Activated naive CD4-positive, alpha-beta T cell treated with anti-CD3 and anti-CD28 coated beads, Interleukin-2, amount 50 U/mL, for 16 hours (primary cell): ENCODE measurements at regions not wholly inside any gene's neighbourhood (a gene's known extent, or its start where the extent isn't known, plus 50 kb on each side); places are given as distances from the start of the nearest gene placed in this dataset.

Source experiments
- DNase-seq: peaks from one replicate; pipeline ENCODE4 v3.0.0-alpha.2; 2020

GRCh38 chr5:165805756-165806155 lies 2300.3 kb downstream of the MAT2B start:
- no peak for DNase-seq

- no peak for DNase-seq
Observed at GRCh38 chr5:165808335-165808734, 2302.9 kb downstream of the MAT2B start.

- DNase-seq, result no peak
Observed at GRCh38 chr5:165809914-165810313, 2304.5 kb downstream of the MAT2B start.

- no peak for DNase-seq
Observed at GRCh38 chr5:165829504-165829903, 2324.1 kb downstream of the MAT2B start.

- DNase-seq, result no peak
Observed at GRCh38 chr5:165834891-165835290, 2329.5 kb downstream of the MAT2B start.

GRCh38 chr5:165836046-165836445 lies 2330.6 kb downstream of the MAT2B start:
- DNase-seq, result no peak

GRCh38 chr5:165837286-165837685 lies 2331.9 kb downstream of the MAT2B start:
- no peak for DNase-seq

GRCh38 chr5:165844571-165844970 lies 2339.2 kb downstream of the MAT2B start:
- DNase-seq, result no peak

- DNase-seq, result no peak
Observed at GRCh38 chr5:165858118-165858517, 2352.7 kb downstream of the MAT2B start.

GRCh38 chr5:165859251-165859650 lies 2353.8 kb downstream of the MAT2B start:
- no peak for DNase-seq

- DNase-seq, result no peak
Observed at GRCh38 chr5:165863239-165863638, 2357.8 kb downstream of the MAT2B start.

- DNase-seq, result no peak
Observed at GRCh38 chr5:165871291-165871690, 2365.9 kb downstream of the MAT2B start.

GRCh38 chr5:165874851-165875250 lies 2369.4 kb downstream of the MAT2B start:
- DNase-seq, result no peak

- DNase-seq, result no peak
Observed at GRCh38 chr5:165876538-165876937, 2371.1 kb downstream of the MAT2B start.

GRCh38 chr5:165877475-165877874 lies 2372.1 kb downstream of the MAT2B start:
- no peak for DNase-seq

GRCh38 chr5:165881259-165881658 lies 2375.8 kb downstream of the MAT2B start:
- DNase-seq, result no peak

- no peak for DNase-seq
Observed at GRCh38 chr5:165882099-165882498, 2376.7 kb downstream of the MAT2B start.

- no peak for DNase-seq
Observed at GRCh38 chr5:165885623-165886350, 2380.4 kb downstream of the MAT2B start.

GRCh38 chr5:165887147-165887546 lies 2381.7 kb downstream of the MAT2B start:
- DNase-seq, result no peak

GRCh38 chr5:165892383-165892782 lies 2387.0 kb downstream of the MAT2B start:
- no peak for DNase-seq

GRCh38 chr5:165894916-165895315 lies 2389.5 kb downstream of the MAT2B start:
- no peak for DNase-seq

GRCh38 chr5:165903835-165904234 lies 2387.6 kb upstream of the WWC1 start:
- no peak for DNase-seq

- DNase-seq, result no peak
Observed at GRCh38 chr5:165906871-165907270, 2384.6 kb upstream of the WWC1 start.

GRCh38 chr5:165913059-165913458 lies 2378.4 kb upstream of the WWC1 start:
- no peak for DNase-seq

- DNase-seq, result no peak
Observed at GRCh38 chr5:165914456-165914855, 2377.0 kb upstream of the WWC1 start.
